Colonic mucosa (tissue), 4 donors: ENCODE measurements at regions not wholly inside any gene's neighbourhood (a gene's known extent, or its start where the extent isn't known, plus 50 kb on each side); places are given as distances from the start of the nearest gene placed in this dataset.

Experiments
- DNase-seq: peaks from one replicate; pipeline ENCODE4 v3.0.0-alpha.2; 2020
- H3K27ac ChIP-seq: fragments of 200-600 bp; one replicate; pipeline ENCODE4 v1.8.0; 2021
- H3K27me3 ChIP-seq: fragments of 200-600 bp; one replicate; pipeline ENCODE4 v1.8.0; 2021
- H3K36me3 ChIP-seq: fragments of 200-600 bp; one replicate; pipeline ENCODE4 v1.8.0; 2021
- H3K4me1 ChIP-seq: fragments of 200-600 bp; one replicate; pipeline ENCODE4 v1.8.0; 2021; ENCODE audit warnings: mild to moderate bottlenecking
- H3K4me3 ChIP-seq: fragments of 200-600 bp; one replicate; pipeline ENCODE4 v1.8.0; 2021
- H3K9ac ChIP-seq, 2 donors: one replicate each; pipeline ENCODE4 v1.7.0; 2013; ENCODE audit warnings: control low read depth in 2 of 2, low read depth in 2 of 2, low read length in 2 of 2
- H3K9me3 ChIP-seq: fragments of 200-600 bp; one replicate; pipeline ENCODE4 v1.8.0; 2021
- CTCF ChIP-seq: fragments of 200-600 bp; IDR thresholded peaks from one replicate; pipeline ENCODE4 v1.8.0; 2022; ENCODE audit warnings: antibody characterized with exemption, mild to moderate bottlenecking
- intact Hi-C: fragments of 100-400 bp; cut with DNase I; formaldehyde crosslinking; loops from one replicate; pipeline ENCODE4 v1.14.1; 2022
- donor health status: healthy.
- donor health status: DM: no; HTN: no; CAD: no.
- donor health status: DM: no; HTN: no; CAD: no.

- no peak for TF ChIP-seq CTCF
- Histone ChIP-seq H3K36me3 (no peaks in the 10 kb centered on the region), H3K27ac (no peak overlapping the region), H3K4me3 (no peak overlapping the region), H3K9me3 (no peaks in the 10 kb centered on the region), H3K9ac (no peak overlapping the region), H3K4me1 (no peaks in the 10 kb centered on the region), H3K27me3 (no peaks in the 10 kb centered on the region)
- DNase-seq: no peak
- intact Hi-C loops: no loop called here
Observed at GRCh38 chr6:163670336-163670735, 255.8 kb downstream of the QKI start.

- H3K36me3 ChIP-seq: no peaks in the 10 kb centered on the region
- no peaks in the 10 kb centered on the region for H3K4me1 ChIP-seq
- TF ChIP-seq CTCF: no peak
- H3K27ac ChIP-seq: no peak overlapping the region
- no peak overlapping the region for H3K4me3 ChIP-seq
- H3K27me3 ChIP-seq: no peaks in the 10 kb centered on the region
- no peak for DNase-seq
- H3K9ac ChIP-seq: no peak overlapping the region
- intact Hi-C loops: no loop called here
- H3K9me3 ChIP-seq: no peaks in the 10 kb centered on the region
Observed at GRCh38 chr6:163668061-163668426, 253.5 kb downstream of the QKI start.

- Histone ChIP-seq H3K4me1 (no peaks in the 10 kb centered on the region), H3K4me3 (no peak overlapping the region), H3K36me3 (no peaks in the 10 kb centered on the region), H3K27me3 (no peaks in the 10 kb centered on the region), H3K9me3 (no peaks in the 10 kb centered on the region), H3K9ac (no peak overlapping the region), H3K27ac (no peak overlapping the region)
- no peak for TF ChIP-seq CTCF
- peak; percentile 34 for DNase-seq
- intact Hi-C loops: no loop called here
Observed at GRCh38 chr6:163667372-163668060, 253.0 kb downstream of the QKI start.

- H3K27me3 ChIP-seq: no peaks in the 10 kb centered on the region
- intact Hi-C loops: no loop called here
- H3K4me3 ChIP-seq: no peak overlapping the region
- no peaks in the 10 kb centered on the region for H3K36me3 ChIP-seq
- no peak overlapping the region for H3K27ac ChIP-seq
- DNase-seq: no peak
- no peak for TF ChIP-seq CTCF
- no peak overlapping the region for H3K9ac ChIP-seq
- no peaks in the 10 kb centered on the region for H3K4me1 ChIP-seq
- H3K9me3 ChIP-seq: no peaks in the 10 kb centered on the region
Observed at GRCh38 chr6:163665464-163665863, 250.9 kb downstream of the QKI start.

- TF ChIP-seq CTCF: no peak
- no peaks in the 10 kb centered on the region for H3K27me3 ChIP-seq
Observed at GRCh38 chr6:163663575-163663974, 249.1 kb downstream of the QKI start.

More at GRCh38 chr6:163663575-163663974, 249.1 kb downstream of the QKI start:
- H3K9ac ChIP-seq: no peak overlapping the region
- no peaks in the 10 kb centered on the region for H3K4me1 ChIP-seq
- H3K9me3 ChIP-seq: no peaks in the 10 kb centered on the region
- no peak for DNase-seq
- H3K27ac ChIP-seq: no peak overlapping the region
- intact Hi-C loops: no loop called here
- no peaks in the 10 kb centered on the region for H3K36me3 ChIP-seq
- H3K4me3 ChIP-seq: no peak overlapping the region
